Inflammatory macrophage (primary cell): ENCODE measurements at regions not wholly inside any gene's neighbourhood (a gene's known extent, or its start where the extent isn't known, plus 50 kb on each side); places are given as distances from the start of the nearest gene placed in this dataset.
"Not testable (repeated sequence)": the region's sequence is repeated elsewhere in the genome, so short reads cannot be mapped to it uniquely, and the experiment has no call there.

Experiments used
- DNase-seq, 2 donors: peaks; one replicate each; pipeline ENCODE4 v3.0.0-alpha.2; 2020 to 2022

DNA sequence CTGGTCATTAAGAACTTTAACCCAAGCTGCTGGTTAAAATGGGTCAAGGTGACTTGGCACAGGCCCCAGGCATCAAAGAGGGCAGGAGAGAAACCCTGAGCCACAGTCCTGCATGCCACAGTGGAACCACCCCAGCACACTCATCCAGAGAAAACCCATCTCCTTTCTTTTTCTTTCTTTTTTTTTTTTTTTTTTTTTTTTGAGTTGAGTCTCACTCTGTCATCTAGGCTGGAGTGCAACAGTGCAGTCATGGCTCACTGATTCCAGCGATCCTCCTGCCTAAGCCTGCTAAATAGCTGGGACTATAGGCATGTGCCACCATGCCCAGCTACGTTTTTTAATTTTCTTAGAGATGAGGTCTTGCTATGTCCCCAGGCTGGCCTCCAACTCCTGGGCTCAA, 109.2 kb upstream of the RAB4A start:
- no peak for DNase-seq

DNA sequence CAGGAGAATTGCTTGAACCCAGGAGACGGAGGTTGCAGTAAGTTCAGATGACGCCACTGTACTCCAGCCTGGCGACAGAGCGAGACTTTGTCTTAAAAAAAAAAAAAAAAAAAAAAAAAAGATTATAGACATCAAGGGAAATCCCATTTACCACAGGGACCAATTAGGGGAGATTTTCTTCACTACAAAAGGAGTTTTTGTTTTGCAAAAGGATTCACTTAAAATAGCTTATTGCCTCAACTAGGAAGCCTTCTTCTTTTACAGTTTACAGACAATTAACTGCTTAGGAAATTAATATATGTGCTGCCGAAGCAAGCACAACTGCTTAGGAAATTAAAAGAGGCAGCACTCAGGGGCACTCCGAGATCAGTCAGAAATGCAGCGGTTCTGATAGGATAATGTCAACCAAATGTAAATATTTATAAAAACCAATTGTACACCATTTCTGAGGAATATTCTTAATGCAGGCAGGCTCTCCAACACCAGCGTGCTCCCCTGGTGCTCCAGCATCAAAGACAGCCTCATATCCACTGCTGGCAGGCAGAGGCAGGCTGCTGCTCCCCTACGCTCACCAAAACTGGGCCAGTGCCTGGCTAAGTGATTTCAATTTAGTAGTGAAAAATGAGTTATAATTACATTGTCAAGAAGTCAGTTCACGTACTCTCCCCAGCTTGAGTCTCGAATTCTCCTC, 107.9 kb upstream of the RAB4A start:
- no peak for DNase-seq

DNA sequence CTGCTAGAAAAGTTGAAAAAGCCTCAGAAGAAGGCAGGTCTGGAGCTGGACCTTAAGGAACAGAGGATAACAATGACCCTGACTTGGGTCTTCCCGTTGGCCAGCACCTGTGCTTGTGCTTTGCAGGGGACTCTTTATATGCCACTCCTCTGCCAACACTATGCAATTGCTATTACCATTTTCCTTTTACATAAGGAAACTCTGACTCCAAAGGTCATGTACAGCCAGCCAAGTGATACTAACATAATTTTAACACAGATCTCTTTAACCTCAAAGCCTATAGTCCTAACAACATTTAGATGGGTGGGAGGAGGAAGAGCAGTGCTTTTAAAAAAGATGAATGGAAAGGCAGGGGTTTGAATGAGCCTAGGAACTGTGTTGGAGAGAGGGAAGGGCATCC, 106.6 kb upstream of the RAB4A start:
- DNase-seq = no peak

DNA sequence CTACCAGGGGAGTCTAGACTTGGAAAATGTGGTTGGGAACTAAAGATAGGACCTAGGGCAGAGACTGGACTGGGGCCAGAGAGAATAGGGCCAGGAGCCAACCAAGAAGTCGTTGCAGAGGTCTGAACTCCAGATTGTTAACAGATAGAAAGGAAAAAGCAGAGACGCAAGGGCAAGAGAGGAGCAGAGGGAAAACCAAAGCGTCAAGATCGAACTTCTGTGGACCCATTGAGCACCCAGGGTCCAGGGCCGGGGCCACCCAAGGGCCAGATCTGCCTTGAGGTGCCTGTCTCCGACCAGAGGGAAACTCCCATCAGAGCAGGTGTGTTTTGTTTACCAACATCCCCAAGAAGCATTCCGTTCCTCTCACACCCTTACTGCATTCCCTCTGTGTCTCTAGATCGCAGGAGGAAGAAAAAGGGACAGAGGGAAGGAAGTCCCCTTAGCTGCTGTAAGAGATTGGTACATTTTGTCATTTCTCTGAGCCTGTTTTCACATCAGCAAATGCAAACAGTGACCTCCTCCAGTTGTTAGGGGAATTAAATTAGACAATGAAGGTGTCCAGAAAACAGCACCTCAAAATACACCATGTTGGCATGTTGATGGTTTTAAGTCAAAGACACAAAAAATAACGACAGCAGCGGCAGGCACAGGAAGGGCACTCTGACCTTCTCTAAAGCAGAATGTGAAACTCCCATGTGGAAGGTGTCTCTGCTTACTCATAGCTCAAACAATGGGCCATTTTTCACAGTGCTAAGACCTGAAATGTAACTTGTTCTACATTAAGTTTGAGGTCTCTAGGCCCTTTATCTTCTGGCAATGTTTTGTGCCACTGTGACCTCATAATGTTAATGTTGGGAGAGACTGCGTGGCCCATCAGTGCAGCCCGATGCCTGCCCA, 105.8 kb upstream of the RAB4A start:
- peak; percentile 3 to 18 for DNase-seq

- DNase-seq = no peak
Measured at GRCh38 chr1:229167318-229167717, 103.6 kb upstream of the RAB4A start.

DNA sequence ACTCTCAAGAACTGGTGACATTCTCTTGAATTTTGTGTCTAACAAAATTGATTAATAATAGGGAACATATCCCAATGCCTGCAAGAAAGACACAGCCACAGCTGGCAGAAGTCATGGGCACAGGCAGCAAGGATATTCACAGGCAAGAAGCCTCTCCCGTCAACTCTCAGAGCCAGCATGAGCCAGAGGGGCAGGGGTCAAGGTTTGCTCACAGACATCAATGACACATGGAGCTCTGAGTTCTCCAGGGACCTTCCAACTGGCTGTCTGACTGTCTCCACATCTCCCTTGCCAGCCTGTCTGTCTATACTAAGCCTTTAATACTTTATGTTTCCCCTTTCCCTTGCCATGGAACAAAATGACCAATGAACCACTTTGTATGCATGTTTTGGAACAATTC, 101.5 kb upstream of the RAB4A start:
- no peak for DNase-seq

DNA sequence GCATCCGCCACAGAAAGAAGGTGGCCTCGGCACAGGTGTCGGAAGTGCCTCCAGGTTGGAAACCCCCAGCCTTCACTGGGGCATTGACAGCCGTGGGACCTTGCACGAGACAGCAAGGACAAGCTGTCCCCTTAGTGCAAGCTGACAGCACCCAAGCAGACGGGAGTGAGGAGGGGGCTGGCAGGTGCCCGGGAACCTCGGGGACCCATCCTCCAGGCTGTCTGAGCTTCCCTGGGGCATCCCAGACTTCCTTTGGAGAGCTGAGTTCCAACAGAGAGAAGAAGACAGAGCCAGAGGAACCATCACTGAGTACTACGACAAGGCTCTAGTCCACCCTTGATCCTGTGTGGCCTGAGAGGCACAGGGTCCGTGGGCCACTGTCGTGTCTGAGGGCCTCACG, 100.6 kb upstream of the RAB4A start:
- DNase-seq = no peak

DNA sequence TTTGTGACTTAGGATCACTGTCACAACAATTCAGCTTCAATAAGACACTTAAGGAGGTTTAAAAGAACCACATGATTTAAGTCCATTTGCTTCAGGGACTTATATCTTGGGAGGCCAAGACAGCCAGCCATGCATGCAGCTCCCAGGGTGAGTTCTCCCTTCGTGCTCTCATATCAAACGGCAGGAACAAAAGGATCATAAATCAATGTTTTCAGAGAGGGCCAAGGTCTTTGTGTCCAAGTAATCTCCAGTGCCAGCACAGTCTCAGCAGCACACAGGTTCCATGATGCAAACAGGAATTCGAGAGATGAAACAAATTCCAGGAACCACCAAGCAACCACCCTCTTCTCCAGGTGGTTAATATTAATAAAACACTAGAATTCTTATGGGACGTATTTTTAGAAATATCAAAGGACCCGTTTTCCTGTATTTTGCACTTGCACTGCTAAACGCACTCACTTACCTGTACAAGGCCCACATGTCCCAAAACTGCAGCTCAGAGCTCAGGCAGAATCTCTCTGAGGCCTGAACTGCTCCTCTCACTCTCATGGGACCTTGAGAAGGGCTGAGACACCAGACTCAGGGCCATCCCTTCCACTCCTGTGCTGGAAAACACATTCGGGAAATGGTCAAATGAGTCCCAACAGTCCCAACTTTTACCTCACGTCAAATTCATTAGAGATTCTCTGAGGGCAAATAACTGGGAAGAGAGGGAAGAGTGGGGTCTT, 100.0 kb upstream of the RAB4A start:
- no peak for DNase-seq

DNA sequence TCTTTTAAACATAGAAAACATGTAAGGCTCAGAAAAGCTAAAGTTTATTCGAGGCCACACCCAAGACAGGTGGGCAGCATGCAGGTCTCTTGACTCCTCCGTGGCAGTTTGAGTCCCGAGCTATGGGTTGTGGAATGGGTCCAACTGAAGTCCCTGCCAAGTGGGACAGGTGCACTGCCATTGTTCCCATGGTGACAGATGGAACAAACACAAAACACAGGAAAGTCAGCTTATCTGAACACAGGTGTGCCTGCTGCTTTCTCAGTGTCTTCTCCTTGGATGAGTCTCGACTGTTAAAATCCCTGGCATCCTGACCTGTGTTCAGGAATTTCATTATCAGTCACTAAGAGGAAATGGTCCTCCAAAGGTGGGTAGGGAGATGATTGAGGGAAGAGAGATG, 99.0 kb upstream of the RAB4A start:
- DNase-seq = no peak

- DNase-seq = not testable (repeated sequence)
Measured at GRCh38 chr1:229173491-229174476, 97.1 kb upstream of the RAB4A start.

- not testable (repeated sequence) for DNase-seq
Measured at GRCh38 chr1:229175297-229175696, 95.6 kb upstream of the RAB4A start.

- DNase-seq = not testable (repeated sequence)
Measured at GRCh38 chr1:229176457-229176856, 94.5 kb upstream of the RAB4A start.

- no peak for DNase-seq
Measured at GRCh38 chr1:229180161-229180560, 90.8 kb upstream of the RAB4A start.

- DNase-seq = no peak
Measured at GRCh38 chr1:229181419-229181818, 89.5 kb upstream of the RAB4A start.

GRCh38 chr1:229183588-229183987, 87.3 kb upstream of the RAB4A start:
- DNase-seq = no peak

- DNase-seq = no peak
Measured at GRCh38 chr1:229184066-229184465, 86.8 kb upstream of the RAB4A start.

DNA sequence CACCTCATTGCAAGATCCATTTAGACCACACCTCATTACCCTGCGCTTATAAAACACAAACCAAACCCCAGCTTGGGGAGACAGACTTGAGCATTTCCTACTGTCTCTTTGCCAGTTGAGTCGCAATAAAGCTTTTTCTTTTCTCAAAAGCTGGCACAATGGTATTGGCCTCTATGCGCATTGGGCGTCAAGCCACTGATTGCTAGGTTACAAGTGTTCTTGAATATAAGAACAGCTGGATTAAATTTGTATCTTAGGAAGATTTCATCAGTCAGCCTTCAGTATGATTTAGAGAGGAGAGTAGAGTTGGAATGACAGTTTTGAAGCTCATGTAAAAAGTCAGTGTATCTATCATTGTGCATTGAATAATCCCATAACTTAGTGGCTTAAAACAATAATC, 84.9 kb upstream of the RAB4A start:
- DNase-seq = no peak

DNA sequence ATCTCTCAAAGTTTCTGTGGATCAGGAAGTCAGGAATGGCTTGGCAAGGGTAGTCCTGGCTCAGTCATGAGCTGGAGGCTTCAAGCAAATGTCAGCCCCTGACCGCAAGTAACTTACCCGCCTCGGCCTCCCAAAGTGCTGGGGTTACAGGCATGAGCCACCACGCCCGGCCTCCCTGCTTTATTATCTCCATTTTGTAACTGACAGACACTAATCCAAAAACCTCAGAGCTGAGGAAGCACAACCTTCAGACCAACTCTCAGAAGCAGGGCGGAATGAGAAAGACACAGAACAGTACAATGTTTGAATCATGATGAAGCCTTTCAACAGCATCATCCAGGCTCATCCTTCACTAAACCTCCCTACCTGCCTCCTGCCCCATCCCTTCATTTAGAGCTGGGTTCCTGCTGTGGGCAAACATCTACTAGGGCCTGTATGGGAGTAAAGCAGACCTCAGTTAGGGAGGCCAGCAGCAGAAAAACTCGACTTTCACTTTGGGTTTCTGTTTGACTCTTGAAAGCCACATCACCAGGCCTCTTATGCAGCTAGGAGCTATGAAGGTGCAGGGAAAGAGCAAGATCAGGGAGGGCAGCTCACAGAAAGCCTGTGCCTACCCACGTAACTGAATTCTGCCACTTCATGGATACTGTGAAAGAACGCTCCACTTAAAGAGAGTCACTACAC, 84.4 kb upstream of the RAB4A start:
- no peak for DNase-seq

DNA sequence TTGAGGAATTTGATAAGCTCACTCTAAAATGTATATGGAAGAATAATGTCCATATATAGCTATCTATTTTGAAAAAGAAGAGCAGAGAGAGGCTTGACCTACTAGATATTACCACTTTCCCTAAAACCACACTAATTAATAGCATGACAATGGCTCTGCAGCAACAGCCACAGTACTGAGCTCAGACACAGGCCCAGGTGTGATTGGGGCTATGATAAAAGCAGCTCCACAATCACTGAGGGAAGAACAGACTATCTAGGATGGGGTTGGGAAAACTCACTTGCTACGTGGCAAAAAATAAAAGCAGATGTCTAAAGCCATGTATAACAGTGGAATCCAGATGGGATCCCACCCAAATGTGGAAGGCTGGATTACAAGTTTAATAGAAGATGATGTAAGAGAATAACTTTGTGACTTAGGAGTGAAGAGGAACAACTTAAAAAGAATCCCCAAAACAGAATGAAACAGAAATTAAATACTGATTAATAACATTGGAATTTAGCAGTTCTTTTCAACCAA, 80.8 kb upstream of the RAB4A start:
- no peak for DNase-seq

- no peak for DNase-seq
Measured at GRCh38 chr1:229191066-229191674, 79.7 kb upstream of the RAB4A start.

DNA sequence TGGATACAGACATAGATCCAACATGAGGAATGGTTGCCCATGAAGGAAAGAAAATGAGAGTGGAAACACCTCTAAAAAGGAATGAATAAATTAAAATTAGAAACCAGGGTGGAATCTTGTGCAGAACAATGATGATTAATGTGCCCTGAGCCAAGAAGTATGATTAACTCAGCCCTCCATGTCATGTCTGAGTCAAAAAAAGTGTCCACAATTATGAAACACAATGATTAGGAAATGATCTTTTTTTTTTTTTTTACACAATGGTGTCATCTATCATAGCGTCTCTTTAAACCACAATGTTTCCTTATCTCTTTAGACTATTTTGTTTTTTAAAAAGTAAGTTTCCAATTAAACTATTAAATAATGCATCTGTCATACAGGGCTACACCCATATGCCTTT, 78.9 kb upstream of the RAB4A start:
- DNase-seq = peak; percentile 69 to 95
